GM19043 (cell line): ENCODE measurements at regions not wholly inside any gene's neighbourhood (a gene's known extent, or its start where the extent isn't known, plus 50 kb on each side); places are given as distances from the start of the nearest gene placed in this dataset.
A peak's percentile ranks its signal among the peaks of the same experiment; 100 is the strongest.
"Not testable (repeated sequence)": the region's sequence is repeated elsewhere in the genome, so short reads cannot be mapped to it uniquely, and the experiment has no call there.

Experiments
- ATAC-seq: cut with Tn5 transposase; IDR thresholded peaks from one replicate; pipeline ENCODE4 v1.9.1; 2021; ENCODE audit warnings: low read depth; ENCODE audit not compliant: unreplicated experiment

GRCh38 chr6:114998492-114998891, 655.7 kb upstream of the HS3ST5 start:
- no peak for ATAC-seq

- ATAC-seq: peak; percentile 54
Measured at GRCh38 chr6:114997813-114998292, 655.0 kb upstream of the HS3ST5 start.

- ATAC-seq: no peak
Measured at GRCh38 chr6:114995526-114995925, 652.7 kb upstream of the HS3ST5 start.

GRCh38 chr6:114989279-114989964, 646.6 kb upstream of the HS3ST5 start:
- ATAC-seq: peak; percentile 92

GRCh38 chr6:114987281-114987680, 644.5 kb upstream of the HS3ST5 start:
- ATAC-seq: no peak

- ATAC-seq: no peak
Measured at GRCh38 chr6:114955363-114955762, 612.5 kb upstream of the HS3ST5 start.

GRCh38 chr6:114952229-114952628, 609.4 kb upstream of the HS3ST5 start:
- ATAC-seq: no peak

GRCh38 chr6:114945392-114945791, 602.6 kb upstream of the HS3ST5 start:
- no peak for ATAC-seq

- ATAC-seq: no peak
Measured at GRCh38 chr6:114941078-114941477, 598.3 kb upstream of the HS3ST5 start.

- ATAC-seq: no peak
Measured at GRCh38 chr6:114940181-114940580, 597.4 kb upstream of the HS3ST5 start.

- ATAC-seq: no peak
Measured at GRCh38 chr6:114939630-114940029, 596.8 kb upstream of the HS3ST5 start.

GRCh38 chr6:114936080-114936479, 593.3 kb upstream of the HS3ST5 start:
- no peak for ATAC-seq

GRCh38 chr6:114934079-114934478, 591.3 kb upstream of the HS3ST5 start:
- no peak for ATAC-seq

GRCh38 chr6:114928731-114929130, 585.9 kb upstream of the HS3ST5 start:
- ATAC-seq: not testable (repeated sequence)

GRCh38 chr6:114906096-114906495, 563.3 kb upstream of the HS3ST5 start:
- ATAC-seq: no peak

GRCh38 chr6:114897536-114897935, 554.7 kb upstream of the HS3ST5 start:
- no peak for ATAC-seq

- no peak for ATAC-seq
Measured at GRCh38 chr6:114892211-114892610, 549.4 kb upstream of the HS3ST5 start.

GRCh38 chr6:114888241-114888640, 545.4 kb upstream of the HS3ST5 start:
- no peak for ATAC-seq

GRCh38 chr6:114886670-114887436, 544.0 kb upstream of the HS3ST5 start:
- ATAC-seq: no peak

GRCh38 chr6:114879693-114880092, 536.9 kb upstream of the HS3ST5 start:
- ATAC-seq: no peak

GRCh38 chr6:114878091-114878490, 535.3 kb upstream of the HS3ST5 start:
- ATAC-seq: no peak

- ATAC-seq: no peak
Measured at GRCh38 chr6:114874410-114874809, 531.6 kb upstream of the HS3ST5 start.
